ENCODE measurements at regions not wholly inside any gene's neighbourhood (a gene's known extent, or its start where the extent isn't known, plus 50 kb on each side); places are given as distances from the start of the nearest gene placed in this dataset.

GRCh38 chr10:63735305-63735704 is 214.1 kb downstream of the REEP3 start:
- no TSS peak for BruUV-seq (replicated peaks)
- intact Hi-C loops (cut with micrococcal nuclease; ENCODE audit: unreplicated experiment): no loop called here
- H3K27me3 ChIP-seq (replicated peaks; ENCODE audit: control insufficient read depth, insufficient read depth, low read length): no peaks in the 10 kb centered on the region
- Mint-ChIP-seq H3K4me1 (ENCODE audit: low read depth, unreplicated experiment) (peaks cover 27% of the 10 kb centered on the region), H3K9me3 (ENCODE audit: unreplicated experiment) (no peaks in the 10 kb centered on the region), H3K27me3 (ENCODE audit: insufficient read depth, unreplicated experiment) (no peaks in the 10 kb centered on the region), H3K4me3 (ENCODE audit: unreplicated experiment) (no peak overlapping the region), H3K36me3 (ENCODE audit: insufficient read depth, unreplicated experiment) (no peaks in the 10 kb centered on the region), H3K27ac (ENCODE audit: unreplicated experiment) (no peak overlapping the region)
- ChIA-PET POLR2A (no interaction called here), CTCF (interaction anchor here (1.1 to 1.4 kb wide), 2 partner anchors 11 to 15 kb away, joined by 5 to 6 read pairs; no protein-coding TSS in a partner anchor)
- H3K4me3 ChIP-seq (ENCODE audit: low read depth, low read length): no peak overlapping the region
- no peaks in the 10 kb centered on the region for H3K36me3 ChIP-seq (ENCODE audit: control insufficient read depth, insufficient read depth, low read length)
- TF ChIP-seq, protein P1, sequence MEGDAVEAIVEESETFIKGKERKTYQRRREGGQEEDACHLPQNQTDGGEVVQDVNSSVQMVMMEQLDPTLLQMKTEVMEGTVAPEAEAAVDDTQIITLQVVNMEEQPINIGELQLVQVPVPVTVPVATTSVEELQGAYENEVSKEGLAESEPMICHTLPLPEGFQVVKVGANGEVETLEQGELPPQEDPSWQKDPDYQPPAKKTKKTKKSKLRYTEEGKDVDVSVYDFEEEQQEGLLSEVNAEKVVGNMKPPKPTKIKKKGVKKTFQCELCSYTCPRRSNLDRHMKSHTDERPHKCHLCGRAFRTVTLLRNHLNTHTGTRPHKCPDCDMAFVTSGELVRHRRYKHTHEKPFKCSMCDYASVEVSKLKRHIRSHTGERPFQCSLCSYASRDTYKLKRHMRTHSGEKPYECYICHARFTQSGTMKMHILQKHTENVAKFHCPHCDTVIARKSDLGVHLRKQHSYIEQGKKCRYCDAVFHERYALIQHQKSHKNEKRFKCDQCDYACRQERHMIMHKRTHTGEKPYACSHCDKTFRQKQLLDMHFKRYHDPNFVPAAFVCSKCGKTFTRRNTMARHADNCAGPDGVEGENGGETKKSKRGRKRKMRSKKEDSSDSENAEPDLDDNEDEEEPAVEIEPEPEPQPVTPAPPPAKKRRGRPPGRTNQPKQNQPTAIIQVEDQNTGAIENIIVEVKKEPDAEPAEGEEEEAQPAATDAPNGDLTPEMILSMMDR (IDR thresholded peaks at IDR 0.05; ENCODE audit: insufficient read depth in 1 of 2, low read depth in 1 of 2, low read length in 1 of 2, severe bottlenecking in 1 of 2, unreplicated experiment in 1 of 2): no peak
- H3K4me1 ChIP-seq: peaks cover 32% of the 10 kb centered on the region
- H3K9me3 ChIP-seq: no peaks in the 10 kb centered on the region
- DNase-seq: no peak

- Histone ChIP-seq H3K4me3 (ENCODE audit: low read depth, low read length) (no peak overlapping the region), H3K36me3 (ENCODE audit: control insufficient read depth, insufficient read depth, low read length) (no peaks in the 10 kb centered on the region), H3K9me3 (no peaks in the 10 kb centered on the region), H3K27me3 (replicated peaks; ENCODE audit: control insufficient read depth, insufficient read depth, low read length) (no peaks in the 10 kb centered on the region), H3K4me1 (peaks cover 32% of the 10 kb centered on the region)
- H3K4me3 Mint-ChIP-seq (ENCODE audit: unreplicated experiment): peak overlapping the region; percentile 37
- ChIA-PET CTCF (interaction anchor here (1.0 to 2.8 kb wide), 4 partner anchors 18 to 128 kb away, joined by 3 to 21 read pairs (median 4); no protein-coding TSS in a partner anchor), POLR2A (no interaction called here)
- peak overlapping the region; percentile 76 for H3K27ac Mint-ChIP-seq (ENCODE audit: unreplicated experiment)
- peaks cover 26% of the 10 kb centered on the region for H3K4me1 Mint-ChIP-seq (ENCODE audit: low read depth, unreplicated experiment)
- H3K36me3 Mint-ChIP-seq (ENCODE audit: insufficient read depth, unreplicated experiment): no peaks in the 10 kb centered on the region
- no TSS peak for BruUV-seq (replicated peaks)
- intact Hi-C loops (cut with micrococcal nuclease; ENCODE audit: unreplicated experiment): loop anchor here (1.0 kb wide), 2 partner anchors 18 to 29 kb away; no protein-coding TSS in a partner anchor
- peak; percentile 90 to 95 for DNase-seq
- TF ChIP-seq, protein P1 (IDR thresholded peaks at IDR 0.05; ENCODE audit: insufficient read depth in 1 of 2, low read depth in 1 of 2, low read length in 1 of 2, severe bottlenecking in 1 of 2, unreplicated experiment in 1 of 2): no peak
- peaks cover 7% of the 10 kb centered on the region for H3K9me3 Mint-ChIP-seq (ENCODE audit: unreplicated experiment)
- H3K27me3 Mint-ChIP-seq (ENCODE audit: insufficient read depth, unreplicated experiment): no peaks in the 10 kb centered on the region
Observed at GRCh38 chr10:63738410-63738809, 217.2 kb downstream of the REEP3 start.

DNA sequence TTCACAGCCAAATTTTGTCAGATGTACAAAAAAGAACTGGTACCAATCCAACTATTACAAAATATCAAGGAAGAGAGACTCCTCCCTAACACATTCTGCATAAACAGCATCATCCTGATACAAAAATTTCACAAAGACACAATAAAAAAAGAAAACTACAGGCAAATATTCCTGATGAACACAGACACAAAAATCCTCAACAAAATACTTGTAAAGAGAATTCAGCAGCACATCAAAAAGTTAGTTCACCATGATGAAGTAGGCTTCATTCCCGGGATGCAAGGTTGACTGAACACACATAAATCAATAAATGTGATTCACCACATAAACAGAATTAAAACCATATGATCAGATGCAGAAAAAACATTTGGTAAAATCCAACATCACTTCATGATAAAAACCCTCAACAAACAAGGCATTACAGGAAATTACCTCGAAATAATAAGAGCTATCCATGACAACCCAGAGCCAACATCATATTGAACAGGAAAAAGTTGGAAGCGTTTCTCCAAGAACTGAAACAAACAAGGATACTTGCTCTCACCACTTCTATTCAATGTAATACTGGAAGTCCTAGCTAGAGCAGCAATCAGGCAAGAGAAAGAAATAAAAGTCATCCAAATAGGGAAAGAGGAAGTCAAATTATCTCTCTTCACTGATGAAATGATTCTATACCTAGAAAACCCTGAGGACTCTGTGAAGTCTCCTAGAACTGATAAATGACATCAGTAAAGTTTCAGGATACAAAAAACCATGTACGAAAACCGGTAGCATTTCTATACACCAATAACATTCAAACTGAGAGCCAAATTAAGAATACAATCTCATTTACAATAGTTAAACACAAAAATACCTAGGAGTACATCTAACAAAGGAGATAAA is 223.1 kb downstream of the REEP3 start:
- peaks cover 7% of the 10 kb centered on the region for H3K9me3 Mint-ChIP-seq (ENCODE audit: unreplicated experiment)
- no TSS peak for BruUV-seq (replicated peaks)
- TF ChIP-seq, protein P1 (IDR thresholded peaks at IDR 0.05; ENCODE audit: insufficient read depth in 1 of 2, low read depth in 1 of 2, low read length in 1 of 2, severe bottlenecking in 1 of 2, unreplicated experiment in 1 of 2): no peak
- Histone ChIP-seq H3K4me1 (peaks cover 3% of the 10 kb centered on the region), H3K9me3 (no peaks in the 10 kb centered on the region), H3K4me3 (ENCODE audit: low read depth, low read length) (no peak overlapping the region), H3K36me3 (ENCODE audit: control insufficient read depth, insufficient read depth, low read length) (no peaks in the 10 kb centered on the region), H3K27me3 (replicated peaks; ENCODE audit: control insufficient read depth, insufficient read depth, low read length) (no peaks in the 10 kb centered on the region)
- CTCF ChIA-PET: no interaction called here
- POLR2A ChIA-PET: no interaction called here
- no peaks in the 10 kb centered on the region for H3K27me3 Mint-ChIP-seq (ENCODE audit: insufficient read depth, unreplicated experiment)
- H3K27ac Mint-ChIP-seq (ENCODE audit: unreplicated experiment): no peak overlapping the region
- H3K36me3 Mint-ChIP-seq (ENCODE audit: insufficient read depth, unreplicated experiment): no peaks in the 10 kb centered on the region
- H3K4me3 Mint-ChIP-seq (ENCODE audit: unreplicated experiment): no peak overlapping the region
- intact Hi-C loops (cut with micrococcal nuclease; ENCODE audit: unreplicated experiment): no loop called here
- H3K4me1 Mint-ChIP-seq (ENCODE audit: low read depth, unreplicated experiment): peaks cover 1% of the 10 kb centered on the region
- DNase-seq: no peak

All from Caco-2 (cell line).